ENCODE measurements at regions not wholly inside any gene's neighbourhood (a gene's known extent, or its start where the extent isn't known, plus 50 kb on each side); places are given as distances from the start of the nearest gene placed in this dataset.

GRCh38 chr17:34118564-34118963 lies 136.5 kb upstream of the CCL2 start:
- DNase-seq: no peak

GRCh38 chr17:34121311-34121710 lies 133.8 kb upstream of the CCL2 start:
- DNase-seq: no peak

- DNase-seq: no peak
Measured at GRCh38 chr17:34122515-34122914, 132.6 kb upstream of the CCL2 start.

- no peak for DNase-seq
Measured at GRCh38 chr17:34125010-34125409, 130.1 kb upstream of the CCL2 start.

GRCh38 chr17:34125921-34126320 lies 129.2 kb upstream of the CCL2 start:
- DNase-seq: no peak

GRCh38 chr17:34126496-34126895 lies 128.6 kb upstream of the CCL2 start:
- DNase-seq: no peak

- no peak for DNase-seq
Measured at GRCh38 chr17:34126965-34127364, 128.1 kb upstream of the CCL2 start.

- DNase-seq: no peak
Measured at GRCh38 chr17:34130544-34130943, 124.5 kb upstream of the CCL2 start.

GRCh38 chr17:34131386-34131785 lies 123.7 kb upstream of the CCL2 start:
- no peak for DNase-seq

- DNase-seq: no peak
Measured at GRCh38 chr17:34133350-34133749, 121.7 kb upstream of the CCL2 start.

- no peak for DNase-seq
Measured at GRCh38 chr17:34135841-34136240, 119.2 kb upstream of the CCL2 start.

- DNase-seq: no peak
Measured at GRCh38 chr17:34140006-34140405, 115.1 kb upstream of the CCL2 start.

- DNase-seq: no peak
Measured at GRCh38 chr17:34141590-34141989, 113.5 kb upstream of the CCL2 start.

GRCh38 chr17:34143430-34143829 lies 111.7 kb upstream of the CCL2 start:
- no peak for DNase-seq

GRCh38 chr17:34146440-34147043 lies 108.5 kb upstream of the CCL2 start:
- DNase-seq: peak; percentile 74

GRCh38 chr17:34151102-34151501 lies 104.0 kb upstream of the CCL2 start:
- DNase-seq: no peak

GRCh38 chr17:34153991-34154390 lies 101.1 kb upstream of the CCL2 start:
- DNase-seq: no peak

- DNase-seq: no peak
Measured at GRCh38 chr17:34154961-34155730, 99.9 kb upstream of the CCL2 start.

GRCh38 chr17:34155947-34156346 lies 99.1 kb upstream of the CCL2 start:
- no peak for DNase-seq

GRCh38 chr17:34156401-34156740 lies 98.7 kb upstream of the CCL2 start:
- no peak for DNase-seq

- DNase-seq: peak; percentile 8
Measured at GRCh38 chr17:34156741-34157589, 98.1 kb upstream of the CCL2 start.

GRCh38 chr17:34161690-34162089 lies 93.4 kb upstream of the CCL2 start:
- DNase-seq: no peak

GRCh38 chr17:34163123-34163522 lies 92.0 kb upstream of the CCL2 start:
- no peak for DNase-seq

GRCh38 chr17:34163646-34164045 lies 91.4 kb upstream of the CCL2 start:
- DNase-seq: no peak
